HG03159 (cell line): ENCODE measurements at regions not wholly inside any gene's neighbourhood (a gene's known extent, or its start where the extent isn't known, plus 50 kb on each side); places are given as distances from the start of the nearest gene placed in this dataset.
A peak's percentile ranks its signal among the peaks of the same experiment; 100 is the strongest.

Experiments used
- ATAC-seq: cut with Tn5 transposase; IDR thresholded peaks from one replicate; pipeline ENCODE4 v1.9.1; 2021; ENCODE audit warnings: mild to moderate bottlenecking, moderate library complexity; ENCODE audit not compliant: unreplicated experiment

DNA sequence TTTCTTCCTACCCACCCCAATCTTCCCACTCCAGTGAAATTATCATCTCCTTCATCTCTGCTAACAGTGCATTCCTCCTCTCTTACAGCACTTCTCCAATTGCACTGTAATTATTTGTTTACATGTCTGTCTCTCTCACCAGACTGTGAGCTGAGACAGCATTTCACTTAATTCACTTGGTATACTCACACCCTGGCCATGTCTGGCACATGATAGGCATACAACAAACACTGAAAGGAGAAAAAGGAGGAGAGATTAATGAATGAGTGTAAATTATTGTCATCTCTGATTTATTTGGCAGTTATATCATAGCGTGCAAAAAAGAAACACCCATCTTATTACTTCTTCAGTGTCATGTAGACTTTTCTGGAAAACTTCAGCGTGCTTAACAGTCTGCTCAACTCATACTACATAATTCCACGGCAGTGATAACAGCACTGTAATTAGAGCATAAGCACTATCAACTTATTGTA lies 452.3 kb downstream of the ADAMTS20 start:
- no peak for ATAC-seq

DNA sequence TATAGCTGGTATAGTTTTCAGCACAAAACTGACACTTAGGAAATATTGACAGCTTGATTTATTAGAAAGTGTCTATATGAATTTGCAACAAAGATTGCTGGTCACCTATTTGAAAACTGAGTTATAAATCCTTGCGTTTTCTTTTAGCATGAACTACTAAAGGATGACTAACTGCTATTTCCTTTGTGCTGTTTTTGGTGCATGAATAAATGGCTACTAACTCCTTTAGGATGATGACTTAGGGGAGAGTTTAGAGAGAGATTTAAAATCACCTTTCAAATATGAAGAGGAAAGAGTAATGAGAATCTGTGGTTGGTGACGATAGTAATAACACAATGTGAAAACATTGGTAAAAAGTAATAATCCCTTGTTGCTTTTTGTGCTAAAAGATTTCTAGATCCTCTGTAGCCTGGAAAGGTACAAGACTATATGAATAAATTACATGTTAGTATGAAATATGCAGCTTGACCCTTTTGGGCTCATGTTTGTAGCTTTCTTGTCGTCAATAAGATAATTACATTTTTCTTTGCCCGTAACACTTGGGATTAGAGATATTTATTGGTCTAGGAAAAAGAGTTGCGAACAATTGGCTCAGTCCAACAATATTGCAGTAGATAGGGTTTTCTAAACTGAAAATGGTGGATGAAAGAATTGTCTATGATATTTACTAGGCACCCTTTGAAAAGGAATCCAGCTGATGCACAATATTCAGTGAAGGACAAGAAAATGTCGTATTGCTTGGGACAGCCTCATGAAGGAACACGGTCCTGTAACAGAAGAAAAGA lies 453.0 kb downstream of the ADAMTS20 start:
- no peak for ATAC-seq

DNA sequence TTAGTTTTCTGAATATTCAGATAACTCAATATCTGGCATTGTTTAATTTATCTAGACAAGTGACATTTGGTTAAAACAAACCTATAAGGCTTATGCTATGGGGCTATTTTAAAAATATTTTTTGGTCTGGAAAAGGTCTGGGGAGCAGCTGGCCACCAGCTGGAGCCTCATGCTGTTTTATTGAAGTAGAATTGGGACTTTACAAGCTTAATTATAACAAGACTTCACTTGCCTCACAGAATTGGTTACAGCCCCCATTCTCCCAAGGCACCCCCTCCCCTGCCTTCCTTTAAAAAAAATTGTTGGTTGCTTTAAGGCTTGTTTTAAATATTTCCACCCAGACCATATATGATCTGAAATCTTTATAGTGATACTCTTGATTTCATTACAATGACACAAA lies 453.9 kb downstream of the ADAMTS20 start:
- ATAC-seq: no peak

DNA sequence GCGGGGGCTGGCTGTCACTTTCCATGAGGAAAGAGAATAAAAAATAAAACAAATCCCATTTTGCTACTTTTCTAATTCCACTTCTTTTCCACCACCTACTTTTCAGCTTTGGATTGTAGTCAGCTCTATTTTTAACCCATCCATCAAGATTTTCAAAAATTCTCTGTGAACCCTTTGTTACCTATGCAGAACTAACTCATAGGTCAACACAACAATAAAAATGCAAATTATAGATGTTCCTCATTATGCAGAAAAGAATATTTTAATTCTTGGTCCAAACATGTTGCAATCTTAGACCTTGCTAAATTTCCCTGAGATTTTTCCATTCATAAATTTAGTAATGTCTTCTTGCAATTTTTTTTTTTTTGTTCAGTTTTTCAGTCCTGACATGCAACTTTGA lies 454.5 kb downstream of the ADAMTS20 start:
- no peak for ATAC-seq

DNA sequence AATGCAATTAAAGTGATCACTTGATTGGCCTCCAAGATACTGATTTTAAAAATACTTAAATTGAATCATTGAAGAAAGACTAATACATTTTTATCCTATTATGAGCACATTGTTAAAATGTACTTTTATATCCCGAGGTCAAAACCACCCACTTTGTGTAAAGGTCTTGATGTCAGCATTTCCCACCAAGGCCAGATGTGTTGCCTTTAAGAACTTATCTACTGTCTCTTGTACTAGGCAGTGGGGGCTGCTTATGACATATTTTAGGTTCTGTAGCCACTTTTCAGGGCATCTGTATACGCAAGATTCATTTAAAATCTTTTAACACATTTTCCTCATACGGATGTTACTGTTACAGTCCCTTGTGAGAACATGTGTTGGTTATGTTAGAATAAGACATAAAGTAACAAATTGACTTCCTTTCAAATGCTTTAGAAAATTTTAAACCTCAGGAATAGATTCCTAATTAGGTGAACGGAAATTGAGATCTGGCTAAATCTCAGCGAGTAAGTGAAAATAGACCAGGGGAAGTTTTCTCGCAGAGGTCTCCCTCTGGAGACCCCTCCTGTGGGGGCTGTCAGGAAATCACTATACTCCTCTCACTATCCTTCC lies 456.2 kb downstream of the ADAMTS20 start:
- no peak for ATAC-seq

DNA sequence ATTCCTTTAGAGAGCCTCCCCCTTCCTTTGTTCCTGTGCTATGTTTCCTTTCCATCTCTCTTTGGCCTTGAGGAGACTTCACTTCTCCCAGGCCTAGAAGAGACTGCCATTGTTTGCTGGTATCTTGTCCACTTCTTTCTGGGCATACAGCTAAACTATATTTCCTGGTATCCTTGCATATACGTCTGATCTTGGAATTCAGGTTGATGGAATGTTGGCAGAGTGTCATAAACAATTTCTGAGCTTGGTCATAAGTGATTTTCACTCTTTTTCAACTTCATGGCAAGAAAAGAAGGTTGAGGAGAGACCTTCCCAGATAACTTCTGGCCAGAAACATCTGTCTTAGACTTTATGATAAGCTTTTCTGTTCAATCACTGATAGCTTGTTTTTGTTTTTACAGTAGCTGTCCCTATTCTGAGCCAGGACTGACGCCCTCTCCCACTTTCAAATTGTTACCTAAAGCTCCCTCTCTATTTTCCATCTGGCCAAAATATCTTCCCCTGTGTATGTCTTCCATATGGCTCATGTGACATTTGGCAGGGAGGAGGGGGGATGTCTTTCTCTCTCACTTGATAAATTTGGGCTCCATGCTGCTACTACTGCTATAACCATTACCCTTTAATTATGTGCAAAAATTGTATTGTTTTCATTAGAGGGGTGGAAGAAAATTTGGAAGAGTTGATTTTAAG lies 457.0 kb downstream of the ADAMTS20 start:
- no peak for ATAC-seq

DNA sequence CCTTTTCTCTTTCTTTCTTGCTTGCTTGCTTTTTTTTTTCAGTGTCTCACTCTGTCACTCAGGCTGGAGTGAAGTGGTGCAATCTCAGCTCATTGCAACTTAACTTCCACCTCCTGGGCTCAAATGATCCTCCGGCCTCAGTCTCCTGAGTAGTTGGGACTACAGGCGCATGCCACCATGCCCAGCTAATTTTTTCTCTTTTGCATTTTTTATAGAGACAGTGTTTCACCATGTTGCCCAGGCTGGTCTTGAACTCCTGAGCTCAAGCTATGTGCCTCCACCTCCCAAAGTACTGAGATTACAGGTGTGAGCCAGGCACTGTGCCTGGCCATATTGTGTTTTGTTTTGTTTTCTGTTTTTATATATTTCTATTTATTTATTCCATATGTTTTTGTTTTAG lies 461.0 kb downstream of the ADAMTS20 start:
- no peak for ATAC-seq

DNA sequence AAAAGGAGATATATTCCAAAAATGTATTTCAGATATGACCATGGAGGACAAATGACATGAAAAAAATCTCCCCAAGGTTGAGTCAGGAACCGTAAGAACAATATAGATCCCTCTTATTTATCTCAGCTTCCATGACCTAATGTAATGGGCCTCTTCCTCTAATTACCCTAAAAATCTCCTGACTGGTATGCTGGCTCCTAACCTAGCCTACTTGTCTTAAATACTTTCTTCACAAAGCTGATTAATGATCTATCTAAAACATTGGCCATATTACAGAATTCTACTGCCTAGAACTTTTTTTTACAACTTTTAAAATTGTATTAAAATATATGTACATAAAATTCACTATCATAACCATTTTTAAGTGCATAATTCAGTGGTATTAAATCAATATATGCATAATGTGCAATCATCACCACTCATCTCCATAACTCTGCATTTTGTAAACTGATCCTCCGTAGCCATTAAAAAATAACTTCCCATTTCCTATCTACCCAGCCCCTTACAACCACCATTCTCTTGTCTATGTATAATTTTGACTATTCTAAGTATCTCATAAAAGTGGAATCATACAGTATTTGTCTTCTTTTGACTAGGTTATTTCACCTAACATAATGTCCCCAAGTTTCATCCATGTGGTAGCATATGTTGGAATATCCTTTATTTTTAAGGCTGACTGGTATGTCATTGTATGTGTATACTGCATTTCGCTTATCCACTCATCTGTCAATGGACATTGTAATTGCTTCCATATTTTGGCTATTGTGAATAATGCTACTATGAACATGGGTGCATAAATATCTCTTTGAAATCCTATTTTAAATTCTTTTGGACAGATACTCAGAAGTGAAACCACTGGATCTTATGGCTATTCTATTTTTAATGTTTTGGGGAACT lies 464.6 kb downstream of the ADAMTS20 start:
- no peak for ATAC-seq

DNA sequence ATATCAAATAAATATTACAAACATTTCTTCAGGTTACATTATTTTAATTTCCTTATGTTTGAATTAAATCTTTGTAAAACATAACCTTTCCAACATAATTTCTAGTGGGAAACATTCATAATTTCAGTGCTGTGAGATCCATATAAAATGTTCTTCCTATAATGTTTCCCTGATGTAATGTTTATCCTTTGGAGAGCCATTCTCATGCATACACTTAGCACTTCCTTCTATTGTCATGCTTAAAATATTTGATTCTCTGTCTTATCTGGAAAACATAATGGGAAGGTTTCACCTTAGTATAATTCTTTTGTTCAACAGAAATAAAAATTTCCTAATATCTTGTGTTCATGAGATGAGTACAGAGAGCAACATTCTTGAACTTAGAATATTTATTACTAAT lies 472.5 kb downstream of the ADAMTS20 start:
- ATAC-seq: no peak

DNA sequence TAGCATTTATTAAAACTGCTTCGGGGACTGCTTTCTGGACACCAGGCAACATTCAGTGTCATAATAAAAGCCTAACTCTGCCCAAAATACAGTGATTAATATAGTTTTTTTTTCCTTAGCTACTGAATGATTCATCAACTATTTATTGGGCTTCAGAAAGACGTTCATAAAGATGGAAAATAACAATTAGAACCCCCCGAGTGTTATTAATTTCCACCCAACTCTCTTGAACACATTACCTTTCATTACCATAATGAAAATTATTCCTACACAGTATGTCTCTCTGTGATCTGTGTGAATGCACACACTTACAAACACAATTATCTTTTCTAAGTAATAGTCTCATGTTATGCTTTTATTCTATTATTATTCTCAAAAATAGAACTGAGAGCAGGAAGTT lies 473.0 kb downstream of the ADAMTS20 start:
- no peak for ATAC-seq

DNA sequence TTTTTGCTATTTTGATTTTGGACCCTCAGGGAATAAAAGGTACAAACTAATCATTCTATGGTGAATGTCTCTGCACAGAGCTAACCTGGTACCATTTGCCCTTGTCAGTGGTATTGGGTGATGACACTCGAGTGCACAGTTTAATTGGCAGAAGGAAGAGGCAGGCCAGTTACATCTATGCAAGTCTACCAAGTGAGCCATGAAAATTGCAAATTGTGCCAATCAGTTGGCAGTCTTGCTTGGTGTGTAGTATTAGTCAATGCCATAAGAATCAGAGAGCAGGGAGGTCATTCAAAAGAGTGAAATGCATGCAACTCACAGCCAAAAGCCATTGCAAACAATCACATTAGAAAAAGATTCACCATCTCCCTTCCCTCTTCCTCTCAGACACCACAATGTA lies 479.6 kb downstream of the ADAMTS20 start:
- no peak for ATAC-seq

DNA sequence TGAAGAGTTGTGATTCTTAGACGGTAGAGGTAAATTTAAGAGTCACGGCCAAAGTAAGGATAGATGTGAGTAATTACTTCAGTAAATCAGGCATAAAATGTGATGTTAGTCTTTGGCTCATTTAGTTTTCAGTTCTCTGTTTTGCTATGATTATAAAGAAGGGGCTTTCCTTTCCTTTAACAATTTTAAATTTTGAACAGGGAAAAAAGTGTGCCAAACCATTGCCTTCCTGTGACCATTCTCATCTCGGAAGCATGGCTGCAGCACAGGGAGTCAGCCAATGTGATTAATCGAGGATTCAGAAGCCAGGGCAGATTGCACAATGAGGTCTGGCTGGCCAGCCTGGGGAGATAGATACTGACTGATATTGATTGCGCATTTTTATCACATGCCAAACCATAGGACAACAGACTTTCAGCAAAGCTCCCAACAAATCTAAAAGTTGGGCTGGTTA lies 480.2 kb upstream of the PRICKLE1 start:
- peak; percentile 61 for ATAC-seq

DNA sequence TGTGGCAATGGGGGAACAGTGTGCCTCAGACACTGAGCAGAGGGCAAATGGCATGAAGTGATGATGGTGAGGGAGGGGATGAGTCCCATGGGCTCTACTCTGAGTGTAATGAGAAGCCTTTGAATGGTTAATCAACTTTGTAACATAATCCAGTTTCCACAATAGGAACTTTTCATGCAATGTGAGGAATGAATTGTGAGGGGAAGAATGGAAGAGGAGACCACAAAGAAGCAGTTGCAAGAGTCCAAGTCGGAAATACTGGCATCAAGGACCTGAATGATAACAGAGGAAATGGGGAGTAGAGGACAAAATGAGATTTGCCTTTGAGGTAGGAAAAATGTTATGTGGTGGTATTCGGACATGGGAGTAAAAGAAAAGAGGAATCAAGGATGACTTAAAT lies 476.9 kb upstream of the PRICKLE1 start:
- ATAC-seq: no peak

DNA sequence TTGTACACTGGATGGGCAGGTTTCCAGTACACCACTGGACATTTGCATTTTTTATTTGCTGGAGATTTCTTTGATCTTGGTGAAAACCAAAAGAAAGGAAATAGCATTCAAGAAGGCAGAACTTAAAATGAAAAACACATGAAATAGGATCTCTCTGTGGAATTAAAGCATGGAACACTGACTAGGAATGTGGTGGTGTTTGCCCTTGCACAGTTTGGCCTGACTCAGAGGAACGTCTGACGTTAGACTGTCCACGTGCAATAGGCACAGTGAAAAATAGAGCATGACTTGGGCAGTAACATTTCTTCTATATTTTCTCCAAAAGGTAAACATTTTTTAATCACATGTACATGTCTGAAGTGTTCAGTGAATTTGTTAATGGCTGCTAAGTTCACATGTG lies 474.1 kb upstream of the PRICKLE1 start:
- ATAC-seq: no peak

DNA sequence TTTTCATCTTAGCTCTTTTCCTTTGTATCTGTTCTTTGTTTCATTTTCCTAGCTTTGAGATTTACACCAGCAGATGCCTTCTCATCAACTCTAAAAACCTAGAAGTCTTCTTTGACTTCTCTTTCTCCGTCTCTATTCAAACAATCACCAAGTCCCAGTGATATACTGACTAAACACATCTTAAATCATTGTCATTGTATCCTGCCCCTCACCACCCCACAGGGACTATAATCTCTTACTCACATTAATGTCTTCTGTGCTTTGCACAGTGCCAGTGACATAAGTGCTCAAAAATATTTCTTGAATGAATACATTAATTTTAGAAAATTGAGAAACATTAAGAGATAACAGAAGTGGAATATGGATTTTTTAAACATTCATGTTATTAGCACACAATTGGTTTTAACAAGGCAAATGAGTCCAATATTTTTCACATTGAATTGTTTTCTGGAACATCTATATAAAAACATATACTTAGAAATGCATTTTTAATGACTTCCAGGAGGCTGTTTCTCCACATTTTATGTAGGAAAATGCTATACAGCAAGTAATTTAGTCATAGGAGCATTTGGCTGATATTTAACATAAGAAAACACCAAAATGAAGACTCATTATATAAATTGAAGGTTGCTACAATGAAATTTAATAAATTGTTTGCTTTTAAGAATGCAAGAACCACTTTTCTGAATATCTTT lies 472.8 kb upstream of the PRICKLE1 start:
- ATAC-seq: no peak

DNA sequence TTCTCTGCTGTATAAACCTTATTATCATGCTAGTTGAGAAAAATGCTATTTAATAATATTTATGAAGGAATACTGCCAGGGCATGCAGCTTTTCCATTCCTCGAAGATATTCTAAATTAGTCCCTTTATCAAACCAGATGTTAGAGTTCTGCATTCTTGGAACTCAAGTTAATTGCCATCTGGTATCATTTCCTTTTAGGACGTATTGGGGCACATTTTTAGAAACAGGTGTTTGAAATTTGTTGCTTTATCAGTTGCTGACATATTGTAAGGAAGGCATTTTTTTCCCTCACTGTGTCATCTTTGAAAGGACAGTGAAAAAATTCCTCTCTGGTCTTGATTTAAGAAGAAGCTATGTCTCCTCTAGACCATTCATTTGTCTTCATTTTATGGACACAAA lies 471.2 kb upstream of the PRICKLE1 start:
- no peak for ATAC-seq

DNA sequence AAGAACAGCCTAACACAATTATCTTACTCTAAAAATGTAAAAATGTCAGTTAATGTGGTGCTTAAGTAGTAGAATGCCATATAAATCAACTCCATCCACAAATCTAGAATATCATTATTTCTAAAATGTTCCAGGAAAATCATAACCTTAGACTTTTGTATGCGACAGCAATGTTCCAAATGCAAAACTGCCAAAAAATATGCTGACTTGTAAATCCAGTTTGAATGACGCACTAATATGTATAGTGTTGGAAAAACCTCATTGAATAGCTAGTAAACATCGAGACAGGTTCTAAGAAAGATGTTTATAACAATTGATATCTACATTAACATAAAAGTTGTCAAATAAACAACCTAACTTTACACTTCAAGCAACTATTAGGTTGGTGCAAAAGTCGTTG lies 469.1 kb upstream of the PRICKLE1 start:
- no peak for ATAC-seq

DNA sequence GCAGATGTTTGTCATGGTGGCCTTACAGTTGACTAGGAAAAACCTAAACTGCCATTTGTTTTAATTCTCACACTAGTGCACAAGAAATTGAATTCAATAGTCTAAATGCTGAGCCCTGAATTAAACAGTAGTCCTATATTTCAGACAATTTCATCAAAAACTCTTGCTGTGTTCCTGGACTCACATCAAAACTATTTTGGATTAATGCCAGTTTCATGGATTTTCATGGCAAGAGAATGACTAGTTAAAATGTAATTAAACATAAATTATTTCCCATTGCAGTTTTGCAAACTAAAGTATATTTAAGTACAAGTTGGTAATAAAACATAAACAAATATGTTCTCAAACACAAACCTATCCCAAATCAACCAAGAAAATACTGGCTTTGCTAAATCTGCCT lies 468.0 kb upstream of the PRICKLE1 start:
- no peak for ATAC-seq

DNA sequence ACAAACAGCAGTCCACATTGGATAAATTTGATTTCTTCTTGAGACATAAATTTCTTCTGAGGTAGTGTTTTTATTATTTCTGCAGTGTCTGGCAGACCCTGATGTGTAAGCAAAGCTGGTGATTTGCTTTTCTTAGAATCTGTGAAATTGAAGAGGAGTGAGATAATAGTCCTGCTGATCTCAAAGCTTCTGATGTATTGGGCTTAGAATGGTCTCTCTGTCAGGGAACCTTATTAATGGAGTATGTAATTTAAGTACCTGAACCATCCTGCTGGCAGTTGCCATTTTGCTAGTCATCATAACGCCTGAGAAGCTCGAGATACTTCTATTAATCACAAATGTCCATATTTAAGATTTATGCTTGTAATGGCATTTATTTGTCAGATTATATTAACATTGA lies 464.5 kb upstream of the PRICKLE1 start:
- no peak for ATAC-seq

DNA sequence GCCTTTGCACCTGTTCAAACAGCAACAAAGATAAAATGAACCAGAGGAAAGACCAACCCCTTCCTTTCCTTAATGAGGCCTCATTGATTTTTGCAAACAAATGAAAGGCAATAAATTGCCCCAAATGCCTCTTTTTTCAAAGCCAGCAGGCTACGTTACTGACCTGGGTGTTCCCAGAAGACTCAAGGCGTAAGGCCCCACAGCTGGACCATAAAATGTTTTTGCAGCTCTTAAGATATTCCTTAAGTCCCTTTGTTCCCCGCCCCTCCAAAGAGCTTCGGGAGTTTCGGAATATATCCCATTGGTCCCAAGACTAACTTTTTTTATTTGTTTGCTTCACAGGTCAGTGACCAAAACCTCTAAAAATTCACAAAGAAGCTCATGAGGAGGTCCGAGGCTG lies 462.9 kb upstream of the PRICKLE1 start:
- ATAC-seq: no peak
